ENCODE measurements at regions not wholly inside any gene's neighbourhood (a gene's known extent, or its start where the extent isn't known, plus 50 kb on each side); places are given as distances from the start of the nearest gene placed in this dataset.

GRCh38 chr1:234734412-234734835 lies 124.4 kb upstream of the IRF2BP2 start:
- Mint-ChIP-seq H3K36me3 (ENCODE audit: low read depth) (no peaks in the 10 kb centered on the region), H3K27me3 (no peaks in the 10 kb centered on the region), H3K4me1 (peaks cover 27% of the 10 kb centered on the region), H3K4me3 (no peak overlapping the region), H3K27ac (no peak overlapping the region), H3K9me3 (no peaks in the 10 kb centered on the region)
- DNase-seq, result no peak
- no peak for ATAC-seq (ENCODE audit: low read depth)
- POLR2A ChIA-PET, result interaction anchor here (1.3 kb wide), 1 partner anchor 10 kb away, joined by 3 read pairs; no protein-coding TSS in a partner anchor
- intact Hi-C loops (cut with micrococcal nuclease), result loop anchor here (5.0 kb wide), 2 partner anchors 148 to 228 kb away; no protein-coding TSS in a partner anchor
- CTCF ChIA-PET, result interaction anchor here (1.1 kb wide), 1 partner anchor 9 kb away, joined by 3 read pairs; no protein-coding TSS in a partner anchor
- TF ChIP-seq CTCF (IDR thresholded peaks at IDR 0.05), result no peak

GRCh38 chr1:234733427-234733826 lies 123.4 kb upstream of the IRF2BP2 start:
- Mint-ChIP-seq H3K27ac (no peak overlapping the region), H3K4me1 (peaks cover 29% of the 10 kb centered on the region), H3K36me3 (ENCODE audit: low read depth) (no peaks in the 10 kb centered on the region), H3K27me3 (no peaks in the 10 kb centered on the region), H3K9me3 (no peaks in the 10 kb centered on the region), H3K4me3 (no peak overlapping the region)
- ATAC-seq (ENCODE audit: low read depth) (no peak), DNase-seq (no peak)
- ChIA-PET CTCF (interaction anchor here (1.1 kb wide), 1 partner anchor 10 kb away, joined by 3 read pairs; no protein-coding TSS in a partner anchor), POLR2A (interaction anchor here (0.5 to 1.3 kb wide), 2 partner anchors 9 to 108 kb away, joined by 3 read pairs; no protein-coding TSS in a partner anchor)
- TF ChIP-seq CTCF (IDR thresholded peaks at IDR 0.05), result no peak
- intact Hi-C loops (cut with micrococcal nuclease), result loop anchor here (5.0 kb wide), 2 partner anchors 149 to 229 kb away; no protein-coding TSS in a partner anchor

- Mint-ChIP-seq H3K27ac (no peak overlapping the region), H3K4me3 (no peak overlapping the region), H3K4me1 (peaks cover 31% of the 10 kb centered on the region), H3K36me3 (ENCODE audit: low read depth) (no peaks in the 10 kb centered on the region), H3K27me3 (no peaks in the 10 kb centered on the region), H3K9me3 (no peaks in the 10 kb centered on the region)
- DNase-seq (no peak), ATAC-seq (ENCODE audit: low read depth) (no peak)
- ChIA-PET POLR2A (interaction anchor here (0.9 to 2.1 kb wide), 3 partner anchors 9 to 39 kb away, joined by 3 to 8 read pairs (median 3); no protein-coding TSS in a partner anchor), CTCF (no interaction called here)
- no peak for TF ChIP-seq CTCF (IDR thresholded peaks at IDR 0.05)
- intact Hi-C loops (cut with micrococcal nuclease), result loop anchor here (5.0 kb wide), 2 partner anchors 149 to 229 kb away; no protein-coding TSS in a partner anchor
Observed at GRCh38 chr1:234732671-234733390, 122.9 kb upstream of the IRF2BP2 start.

GRCh38 chr1:234732260-234732659 lies 122.3 kb upstream of the IRF2BP2 start:
- ChIA-PET CTCF (no interaction called here), POLR2A (interaction anchor here (0.9 to 2.1 kb wide), 3 partner anchors 36 to 279 kb away, joined by 3 to 20 read pairs (median 8); no protein-coding TSS in a partner anchor)
- intact Hi-C loops (cut with micrococcal nuclease), result loop anchor here (5.0 kb wide), 2 partner anchors 150 to 230 kb away; no protein-coding TSS in a partner anchor
- Mint-ChIP-seq H3K27me3 (no peaks in the 10 kb centered on the region), H3K9me3 (no peaks in the 10 kb centered on the region), H3K4me1 (peaks cover 37% of the 10 kb centered on the region), H3K27ac (peak overlapping the region; percentile 79), H3K4me3 (no peak overlapping the region), H3K36me3 (ENCODE audit: low read depth) (no peaks in the 10 kb centered on the region)
- ATAC-seq (ENCODE audit: low read depth) (no peak), DNase-seq (no peak)
- TF ChIP-seq CTCF (IDR thresholded peaks at IDR 0.05), result no peak

GRCh38 chr1:234731569-234732085 lies 121.6 kb upstream of the IRF2BP2 start:
- H3K4me3 Mint-ChIP-seq, result peak overlapping the region; percentile 44
- intact Hi-C loops (cut with micrococcal nuclease), result loop anchor here (1.0 to 5.0 kb wide), 8 partner anchors 41 to 351 kb away; no protein-coding TSS in a partner anchor
- peaks cover 43% of the 10 kb centered on the region for H3K4me1 Mint-ChIP-seq
- ChIA-PET CTCF (interaction anchor here (0.7 to 1.4 kb wide), 3 partner anchors 120 to 224 kb away, joined by 3 to 6 read pairs (median 5); no protein-coding TSS in a partner anchor), POLR2A (interaction anchor here (0.5 to 2.1 kb wide), 15 partner anchors 23 to 1650 kb away, joined by 3 to 23 read pairs (median 6); no protein-coding TSS in a partner anchor)
- H3K36me3 Mint-ChIP-seq (ENCODE audit: low read depth), result no peaks in the 10 kb centered on the region
- no peak for TF ChIP-seq CTCF (IDR thresholded peaks at IDR 0.05)
- H3K9me3 Mint-ChIP-seq, result no peaks in the 10 kb centered on the region
- H3K27me3 Mint-ChIP-seq, result no peaks in the 10 kb centered on the region
- peak; percentile 28 for ATAC-seq (ENCODE audit: low read depth)
- H3K27ac Mint-ChIP-seq, result peak overlapping the region; percentile 79
- DNase-seq, result no peak
